Activated CD4-positive, alpha-beta T cell treated with anti-CD3 and anti-CD28 coated beads, Interleukin-2, Interleukin-6, amounts not matched to agents 100 ng/mL and 50 ng/mL, durations not matched to agents 16 hours and 8 hours (primary cell): ENCODE measurements at regions not wholly inside any gene's neighbourhood (a gene's known extent, or its start where the extent isn't known, plus 50 kb on each side); places are given as distances from the start of the nearest gene placed in this dataset.
"Not testable (repeated sequence)": the region's sequence is repeated elsewhere in the genome, so short reads cannot be mapped to it uniquely, and the experiment has no call there.

Source experiments
- DNase-seq: peaks from one replicate; pipeline ENCODE4 v3.0.0-alpha.2; 2020

- DNase-seq, result not testable (repeated sequence)
Measured at GRCh38 chr3:15996496-15996895, 178.0 kb upstream of the GALNT15 start.

GRCh38 chr3:15997274-15997943 is 177.1 kb upstream of the GALNT15 start:
- DNase-seq, result peak; percentile 13

GRCh38 chr3:15998911-15999310 is 175.6 kb upstream of the GALNT15 start:
- DNase-seq, result no peak

- DNase-seq, result no peak
Measured at GRCh38 chr3:16004812-16005211, 169.7 kb upstream of the GALNT15 start.

GRCh38 chr3:16011376-16011775 is 163.1 kb upstream of the GALNT15 start:
- no peak for DNase-seq

GRCh38 chr3:16012086-16012485 is 162.4 kb upstream of the GALNT15 start:
- no peak for DNase-seq

- no peak for DNase-seq
Measured at GRCh38 chr3:16013568-16013967, 160.9 kb upstream of the GALNT15 start.

GRCh38 chr3:16021801-16022200 is 152.7 kb upstream of the GALNT15 start:
- not testable (repeated sequence) for DNase-seq

- DNase-seq, result not testable (repeated sequence)
Measured at GRCh38 chr3:16023881-16024280, 150.6 kb upstream of the GALNT15 start.

- DNase-seq, result no peak
Measured at GRCh38 chr3:16024548-16024947, 149.9 kb upstream of the GALNT15 start.

- no peak for DNase-seq
Measured at GRCh38 chr3:16026753-16027152, 147.7 kb upstream of the GALNT15 start.

- no peak for DNase-seq
Measured at GRCh38 chr3:16028604-16029003, 145.9 kb upstream of the GALNT15 start.

GRCh38 chr3:16030342-16030741 is 144.1 kb upstream of the GALNT15 start:
- DNase-seq, result no peak

GRCh38 chr3:16031434-16031833 is 143.0 kb upstream of the GALNT15 start:
- no peak for DNase-seq

- no peak for DNase-seq
Measured at GRCh38 chr3:16033889-16034687, 140.4 kb upstream of the GALNT15 start.

GRCh38 chr3:16040991-16041390 is 133.5 kb upstream of the GALNT15 start:
- DNase-seq, result no peak

- DNase-seq, result peak; percentile 69
Measured at GRCh38 chr3:16048435-16049318, 125.8 kb upstream of the GALNT15 start.

GRCh38 chr3:16050641-16051467 is 123.6 kb upstream of the GALNT15 start:
- no peak for DNase-seq

- DNase-seq, result no peak
Measured at GRCh38 chr3:16051691-16052090, 122.8 kb upstream of the GALNT15 start.

- no peak for DNase-seq
Measured at GRCh38 chr3:16052964-16053363, 121.5 kb upstream of the GALNT15 start.

GRCh38 chr3:16053794-16054193 is 120.7 kb upstream of the GALNT15 start:
- no peak for DNase-seq

GRCh38 chr3:16055606-16056211 is 118.8 kb upstream of the GALNT15 start:
- no peak for DNase-seq
